ENCODE measurements at regions not wholly inside any gene's neighbourhood (a gene's known extent, or its start where the extent isn't known, plus 50 kb on each side); places are given as distances from the start of the nearest gene placed in this dataset.

DNA sequence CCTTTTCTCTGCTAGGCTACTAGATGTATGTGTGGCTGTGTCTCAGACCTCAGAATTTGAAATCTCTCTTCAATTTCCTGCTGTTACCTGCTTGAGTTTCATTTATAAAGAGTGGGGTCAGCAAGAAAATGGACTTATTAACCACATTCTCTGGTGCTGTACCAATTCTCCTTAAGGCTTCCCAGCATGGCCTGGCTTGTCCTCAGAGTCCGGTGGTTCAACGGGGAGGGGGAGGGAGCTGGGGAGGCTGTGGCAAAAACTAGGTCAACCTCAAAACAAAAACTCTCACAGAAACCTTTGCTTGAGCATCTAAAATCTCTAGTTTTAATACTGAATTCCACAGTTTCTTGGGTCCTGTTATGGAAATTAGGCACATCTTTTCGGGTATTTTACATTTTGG is 389.1 kb upstream of the COBL start:
- DNase-seq (ENCODE audit: low read depth in 2 of 3, low spot score in 2 of 3), result no peak

DNA sequence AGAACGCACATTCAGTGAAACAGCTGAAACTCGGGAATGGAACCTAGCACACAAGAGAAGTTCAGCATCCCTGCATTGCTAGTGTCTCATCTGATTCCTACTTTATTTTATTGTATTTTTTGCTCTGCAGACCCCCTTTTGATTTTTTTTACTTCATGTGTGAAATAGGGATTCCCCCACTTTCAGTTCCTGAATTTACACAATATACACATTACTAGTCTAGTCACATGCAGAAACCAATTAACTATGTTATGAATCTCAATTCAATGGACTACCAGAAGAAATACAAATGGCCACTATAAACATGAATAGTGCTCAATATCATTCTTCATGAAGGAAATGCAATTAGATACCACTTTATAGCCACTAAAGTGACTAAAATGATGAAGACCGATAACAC is 386.1 kb upstream of the COBL start:
- no peak for DNase-seq (ENCODE audit: low read depth in 2 of 3, low spot score in 2 of 3)

DNA sequence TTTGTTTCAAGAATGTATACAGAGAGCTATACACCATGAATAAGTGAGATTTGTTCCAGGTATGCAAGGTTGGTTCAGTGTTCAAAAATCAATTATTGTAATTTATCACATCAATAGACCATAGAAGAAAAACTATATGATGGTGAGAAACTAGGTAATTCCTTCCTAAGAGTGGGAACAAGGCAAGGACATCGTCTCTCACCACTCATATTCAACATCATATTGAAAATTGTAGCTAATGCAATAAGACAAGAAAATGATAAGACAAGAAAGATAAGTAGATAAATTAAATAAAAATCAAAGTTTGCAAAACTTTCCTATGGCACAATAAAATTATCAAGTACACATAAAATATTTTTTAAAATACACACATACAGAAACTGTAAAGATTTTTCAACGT is 385.3 kb upstream of the COBL start:
- DNase-seq (ENCODE audit: low read depth in 2 of 3, low spot score in 2 of 3), result no peak

DNA sequence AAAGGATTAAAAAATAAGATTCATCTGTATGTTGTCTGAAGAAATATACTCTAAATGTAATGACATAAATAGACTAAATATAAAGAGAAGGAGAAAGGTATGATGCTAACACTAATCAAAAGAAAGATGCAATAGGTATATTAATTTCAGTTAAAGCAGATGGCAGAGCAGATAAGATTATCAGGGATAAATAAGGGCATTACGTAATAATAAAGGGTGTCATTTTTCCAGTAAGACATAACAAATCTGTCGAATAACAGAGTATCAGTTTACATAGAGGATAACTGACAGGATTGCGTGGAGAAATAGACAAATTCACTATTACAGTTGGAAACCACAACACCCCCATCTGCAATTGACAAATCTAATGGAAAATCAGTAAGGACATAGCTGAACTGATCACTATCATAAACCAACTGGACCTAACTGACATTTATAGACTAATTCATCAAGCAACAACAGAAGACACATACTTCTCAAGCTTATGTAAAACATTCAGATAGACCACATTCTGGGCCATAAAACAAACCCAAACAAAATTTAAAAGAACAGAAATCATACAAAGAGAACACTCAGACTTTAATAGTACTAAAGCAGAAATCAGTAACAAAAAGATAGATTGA is 384.1 kb upstream of the COBL start:
- no peak for DNase-seq (ENCODE audit: low read depth in 2 of 3, low spot score in 2 of 3)

DNA sequence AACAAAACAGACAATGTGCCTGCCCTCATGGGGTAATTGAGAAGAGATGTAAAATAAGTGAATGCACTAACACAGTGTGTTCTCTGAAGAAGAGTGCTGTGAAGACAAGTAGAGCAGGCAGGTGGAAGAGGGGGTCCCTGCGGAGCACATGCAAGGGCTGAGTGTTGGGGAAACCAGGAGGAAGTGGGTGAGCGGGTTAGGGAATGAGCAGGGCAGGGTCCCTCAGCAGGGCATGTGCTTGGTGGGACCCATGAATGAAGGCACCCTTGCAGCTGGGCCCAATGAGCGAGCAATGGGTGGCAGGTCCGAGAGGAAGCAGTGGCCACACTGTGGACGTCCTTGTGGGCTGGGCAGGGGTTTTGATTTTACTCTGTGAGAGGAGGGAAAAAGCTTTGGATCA is 376.6 kb upstream of the COBL start:
- DNase-seq (ENCODE audit: low read depth in 2 of 3, low spot score in 2 of 3), result no peak

DNA sequence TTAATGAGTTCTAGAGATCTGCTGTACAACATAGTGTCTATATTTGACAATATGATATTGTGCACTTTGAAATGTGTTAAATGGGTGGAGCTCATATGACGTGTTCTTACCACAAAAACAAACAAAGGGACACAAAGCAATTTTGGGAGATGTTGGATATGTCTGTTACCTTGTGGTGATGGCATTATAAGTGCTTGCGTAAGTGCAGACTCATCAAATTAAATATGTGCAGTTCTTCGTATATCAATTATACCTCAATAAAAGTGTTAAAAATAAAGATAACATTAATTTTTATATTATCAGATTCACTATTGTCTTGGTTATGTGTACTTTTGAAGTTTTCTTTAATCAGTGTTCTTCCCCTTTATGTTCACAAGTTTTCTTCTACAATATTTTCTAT is 372.9 kb upstream of the COBL start:
- no peak for DNase-seq (ENCODE audit: low read depth in 2 of 3, low spot score in 2 of 3)

DNA sequence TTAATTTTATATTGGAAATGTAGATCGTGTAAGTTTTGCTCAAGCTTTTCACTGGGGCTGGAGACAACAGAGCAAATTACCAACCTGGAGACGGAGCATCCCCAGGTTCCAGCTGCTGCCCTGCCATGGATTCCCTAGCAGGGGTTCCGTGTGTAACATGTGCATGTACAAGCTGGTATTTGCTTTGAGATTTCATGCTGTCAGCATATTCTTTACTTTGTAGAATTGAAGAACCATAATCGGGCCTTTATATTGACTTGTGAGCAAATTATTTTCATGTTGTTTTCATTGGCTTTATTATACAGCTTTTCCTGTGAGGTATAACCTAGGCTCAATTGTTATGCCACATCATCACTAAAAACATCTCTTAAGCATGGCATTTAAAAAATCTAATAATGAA is 369.2 kb upstream of the COBL start:
- DNase-seq (ENCODE audit: low read depth in 2 of 3, low spot score in 2 of 3), result no peak

DNA sequence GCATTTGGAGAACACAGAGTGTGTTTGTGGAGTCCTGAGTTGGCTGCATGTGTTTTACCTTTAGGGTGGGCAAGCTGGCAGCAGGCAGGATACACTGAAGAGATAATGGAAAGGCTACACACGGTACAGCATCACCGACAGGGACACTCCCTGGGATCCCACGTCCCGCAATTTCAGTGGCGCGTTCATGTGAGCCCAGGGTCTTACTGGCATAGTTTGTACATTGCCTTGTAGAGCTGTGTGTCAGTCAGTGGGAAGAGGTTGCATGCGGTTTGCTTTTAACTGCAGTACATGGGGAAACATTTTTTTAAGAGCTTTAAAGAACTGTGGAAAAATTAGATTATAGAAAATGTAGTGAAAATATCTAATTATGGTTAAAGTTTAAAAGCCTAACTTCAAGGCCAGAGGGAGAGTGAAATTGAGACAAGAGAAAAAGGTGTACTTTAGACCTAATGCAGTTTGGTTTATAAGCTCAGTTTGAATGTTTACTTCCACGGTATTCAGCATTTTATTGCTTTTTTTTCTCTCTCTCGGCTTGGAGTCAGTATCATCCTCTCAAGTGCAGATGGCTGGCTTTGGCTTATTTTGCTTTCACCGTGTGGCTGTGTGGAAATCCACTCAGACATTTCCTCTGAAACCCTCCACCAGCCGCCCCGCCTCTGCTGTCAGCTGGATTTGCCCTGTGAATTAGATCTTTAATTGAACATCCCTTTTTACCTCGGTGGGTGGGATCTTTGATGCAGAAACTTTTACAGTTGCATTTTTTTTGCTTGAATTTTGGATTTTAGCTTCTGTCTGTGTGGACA is 364.2 kb upstream of the COBL start:
- no peak for DNase-seq (ENCODE audit: low read depth in 2 of 3, low spot score in 2 of 3)

DNA sequence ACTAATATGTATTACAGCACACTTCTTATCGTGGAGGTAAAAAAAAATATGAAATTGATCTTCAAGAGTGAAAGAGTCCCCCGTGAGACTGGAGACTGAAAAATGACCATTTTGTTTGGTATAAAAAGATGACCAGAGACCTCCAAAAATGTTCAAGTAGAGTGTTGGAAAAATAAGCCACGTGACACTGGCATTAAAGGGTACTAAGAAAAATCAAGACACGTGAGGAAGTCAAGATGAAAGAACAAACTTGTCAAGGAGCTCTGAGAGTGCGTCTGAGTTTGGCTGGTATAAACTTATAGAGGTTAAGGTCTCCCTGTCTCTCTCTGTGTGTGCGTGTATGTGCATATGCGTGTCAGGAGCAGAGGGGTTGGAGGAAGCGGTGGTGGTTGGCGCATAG is 362.7 kb upstream of the COBL start:
- DNase-seq (ENCODE audit: low read depth in 2 of 3, low spot score in 2 of 3), result no peak

DNA sequence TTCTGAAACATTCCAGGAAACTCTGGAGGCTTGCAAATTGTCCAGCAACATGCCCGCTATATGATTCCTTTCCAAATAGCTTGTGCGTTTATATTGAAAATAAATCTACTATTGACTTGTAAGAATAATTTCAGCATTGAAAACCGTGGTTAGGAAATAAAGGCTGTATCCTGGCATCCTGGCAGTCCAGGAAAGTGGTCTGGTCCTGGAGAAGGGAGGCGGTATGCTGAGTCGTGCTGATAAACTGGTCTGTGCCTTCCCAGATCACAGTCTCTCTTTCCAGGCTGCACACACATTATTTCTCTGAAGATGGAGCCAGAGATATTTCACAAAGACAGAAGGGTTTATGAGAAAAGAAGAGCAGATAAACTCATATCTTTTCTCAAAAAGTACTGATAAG is 350.1 kb upstream of the COBL start:
- DNase-seq (ENCODE audit: low read depth in 2 of 3, low spot score in 2 of 3), result no peak

DNA sequence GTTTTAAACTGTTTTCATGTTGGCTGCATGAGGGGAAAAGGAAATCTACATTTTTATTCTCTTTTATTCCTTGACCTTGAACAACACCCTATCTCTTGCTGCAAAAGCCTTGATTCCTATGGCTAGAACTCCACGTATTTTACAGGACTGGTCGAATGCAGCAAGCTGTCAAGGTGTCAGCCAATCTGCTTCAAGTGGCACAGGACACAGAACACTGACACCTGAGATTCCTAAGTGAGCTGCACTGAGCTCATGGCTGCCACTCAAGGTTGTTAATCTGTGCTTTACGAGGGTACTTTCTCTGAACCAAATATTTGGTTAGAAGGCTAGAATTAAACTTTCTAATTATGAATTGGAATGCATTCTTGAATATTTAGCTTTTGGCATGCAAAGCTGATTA is 349.7 kb upstream of the COBL start:
- no peak for DNase-seq (ENCODE audit: low read depth in 2 of 3, low spot score in 2 of 3)

DNA sequence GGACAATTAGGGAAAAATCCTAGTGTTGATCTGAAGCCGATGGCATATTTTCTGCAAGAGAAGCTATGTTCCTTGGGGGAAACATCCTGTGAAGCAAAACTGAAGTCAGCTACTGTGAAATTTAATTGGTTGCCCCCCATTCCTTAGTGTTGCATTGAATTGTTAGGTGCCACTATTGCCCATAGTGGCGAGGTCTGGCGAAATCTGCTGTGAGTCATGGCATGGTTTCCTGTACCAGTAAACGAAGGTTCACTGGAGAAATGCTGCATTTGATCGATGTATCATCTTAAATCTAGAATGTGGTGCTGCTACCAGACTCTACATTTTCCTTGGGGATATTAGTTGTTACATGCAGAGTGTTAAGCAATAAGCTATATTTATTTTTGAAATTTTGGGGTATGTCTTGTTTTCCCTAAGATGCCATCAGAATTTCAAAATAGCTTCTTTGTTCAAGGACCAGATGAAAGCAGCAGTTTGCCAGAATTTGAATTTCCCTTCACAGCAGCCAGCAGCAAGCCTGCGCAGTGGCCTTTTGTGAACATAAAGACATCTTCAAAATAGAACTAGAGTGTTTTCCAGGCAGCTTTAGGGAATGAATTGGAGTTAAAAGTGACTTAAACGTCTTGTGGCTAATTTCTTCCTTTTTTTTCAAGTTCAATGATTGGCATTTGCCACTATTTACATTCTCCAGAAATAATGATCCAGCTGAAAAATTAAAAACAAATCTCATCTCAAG is 348.6 kb upstream of the COBL start:
- no peak for DNase-seq (ENCODE audit: low read depth in 2 of 3, low spot score in 2 of 3)

DNA sequence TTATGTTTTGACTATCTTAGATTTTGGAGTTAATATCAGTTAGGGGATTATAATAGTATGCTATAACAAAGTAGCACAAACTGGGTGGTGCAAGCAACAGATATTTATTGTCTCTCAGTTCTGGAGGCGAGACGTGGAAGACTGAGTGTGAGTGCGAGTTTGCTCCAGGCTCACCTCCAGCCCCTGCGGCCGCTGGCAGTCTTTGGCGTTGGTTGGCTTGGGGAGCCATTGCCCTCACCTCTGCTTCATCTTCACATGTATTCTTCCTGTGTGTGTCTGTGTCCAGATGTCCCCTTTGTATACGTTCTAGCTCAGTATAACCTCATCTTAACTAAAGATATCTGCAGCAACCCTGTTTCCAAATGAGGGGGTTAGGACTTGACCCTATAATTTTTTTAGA is 343.9 kb upstream of the COBL start:
- no peak for DNase-seq (ENCODE audit: low read depth in 2 of 3, low spot score in 2 of 3)

DNA sequence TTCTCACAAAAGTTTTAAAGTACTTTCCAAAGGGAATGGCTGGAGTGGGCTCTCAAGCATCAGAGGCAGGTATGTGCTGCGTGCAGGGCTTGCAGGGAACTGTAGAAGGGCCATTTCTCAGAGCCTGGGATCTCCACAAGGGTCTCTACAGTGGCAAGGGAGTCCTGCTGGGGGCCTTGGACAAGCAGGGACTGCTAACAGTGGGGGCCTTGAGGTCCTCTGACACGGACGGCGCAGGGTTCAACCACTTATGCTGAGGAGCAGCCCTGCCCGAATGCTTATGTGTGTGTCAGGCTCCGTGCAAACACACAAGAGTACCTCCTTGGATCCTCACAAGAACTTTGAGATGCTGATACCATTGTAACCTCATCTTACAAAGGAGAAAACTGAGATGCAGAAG is 342.1 kb upstream of the COBL start:
- DNase-seq (ENCODE audit: low read depth in 2 of 3, low spot score in 2 of 3), result no peak

DNA sequence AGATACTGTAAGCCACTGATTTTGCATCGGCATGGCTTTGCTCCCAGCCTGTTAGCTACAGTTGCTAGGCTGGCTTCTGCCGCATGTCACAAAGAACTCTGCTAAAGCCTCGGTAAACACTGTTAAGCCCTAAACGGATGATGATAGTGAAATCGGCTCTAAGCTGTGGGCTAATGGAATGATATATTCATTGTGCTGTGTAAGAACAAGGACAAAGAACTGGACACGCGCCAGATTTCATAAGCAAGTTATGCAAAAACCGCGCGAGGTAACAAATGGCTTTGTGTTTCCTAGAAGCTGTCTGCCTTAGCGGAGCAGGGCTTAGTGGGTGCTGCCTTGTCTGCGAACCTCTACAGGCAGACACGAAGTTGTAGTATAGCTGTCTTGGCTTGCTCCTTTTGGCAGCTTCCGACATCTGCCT is 331.3 kb upstream of the COBL start:
- no peak for DNase-seq (ENCODE audit: low read depth in 2 of 3, low spot score in 2 of 3)

DNA sequence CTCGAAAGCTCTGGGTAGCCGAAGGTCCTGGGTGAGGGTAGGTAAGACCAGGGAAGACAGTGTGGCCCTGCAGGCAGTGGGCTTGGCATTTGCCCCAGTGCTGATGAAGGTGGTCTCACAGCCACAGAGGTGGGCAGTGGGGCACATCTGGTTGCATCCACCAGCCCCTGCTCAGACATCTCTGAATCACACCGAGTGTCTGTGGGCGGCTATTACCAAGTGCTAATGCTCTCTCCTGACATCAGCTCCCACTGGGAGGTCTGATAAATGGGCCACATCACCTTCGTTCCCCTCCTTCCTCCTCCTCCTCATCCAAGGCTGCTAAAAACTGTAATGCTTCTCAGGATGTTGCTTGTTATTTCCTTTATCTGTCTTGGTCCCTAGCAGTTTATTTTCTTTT is 330.9 kb upstream of the COBL start:
- DNase-seq (ENCODE audit: low read depth in 2 of 3, low spot score in 2 of 3), result no peak

DNA sequence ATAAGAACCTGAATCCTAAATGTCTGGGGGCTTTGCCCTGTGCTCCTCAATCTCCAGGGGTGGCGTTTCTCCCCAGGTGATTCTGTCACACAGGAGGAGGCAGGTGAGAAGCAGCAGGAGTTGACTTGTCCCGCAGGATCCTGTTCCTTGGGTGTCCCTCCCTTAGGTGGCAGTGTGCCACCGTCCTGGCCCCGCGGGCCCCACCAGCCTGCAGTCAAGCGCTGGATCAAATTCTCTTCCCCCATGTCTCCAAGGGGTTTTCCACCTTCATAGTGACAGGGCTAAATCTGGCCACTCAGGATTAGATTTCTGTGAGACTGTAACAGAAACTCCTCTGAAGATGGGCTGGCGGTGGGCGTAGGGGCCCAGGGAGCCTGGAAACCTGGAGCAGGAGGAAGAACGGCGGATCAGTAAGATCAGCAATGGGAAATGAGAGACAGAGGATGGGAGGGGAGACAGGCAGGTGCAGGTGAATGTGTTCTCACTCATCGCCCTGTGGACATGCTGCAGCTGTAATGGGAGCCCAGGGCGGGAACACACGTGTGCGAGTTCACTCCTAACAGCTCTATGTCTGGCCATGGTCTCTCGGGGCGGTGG is 329.2 kb upstream of the COBL start:
- DNase-seq (ENCODE audit: low read depth in 2 of 3, low spot score in 2 of 3), result no peak

DNA sequence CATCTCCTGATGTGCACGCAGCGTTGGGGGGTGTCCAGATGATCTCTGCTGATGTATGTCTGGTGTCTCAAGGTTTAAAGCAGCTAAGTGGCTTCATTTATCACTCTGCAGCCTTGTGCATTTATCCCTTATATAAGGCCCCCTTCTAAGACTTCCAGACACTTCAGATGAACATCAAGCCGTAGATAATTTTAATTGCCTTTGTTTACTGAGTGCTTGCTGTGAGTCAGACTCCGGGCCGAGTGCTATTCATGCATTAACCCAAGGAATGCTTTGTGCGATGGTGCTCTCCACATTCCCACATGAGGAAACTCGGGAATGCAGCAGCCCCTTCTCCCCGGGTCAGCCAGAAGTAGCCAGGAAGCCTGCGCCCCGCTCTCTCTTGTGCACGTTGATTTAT is 328.6 kb upstream of the COBL start:
- DNase-seq (ENCODE audit: low read depth in 2 of 3, low spot score in 2 of 3), result no peak

DNA sequence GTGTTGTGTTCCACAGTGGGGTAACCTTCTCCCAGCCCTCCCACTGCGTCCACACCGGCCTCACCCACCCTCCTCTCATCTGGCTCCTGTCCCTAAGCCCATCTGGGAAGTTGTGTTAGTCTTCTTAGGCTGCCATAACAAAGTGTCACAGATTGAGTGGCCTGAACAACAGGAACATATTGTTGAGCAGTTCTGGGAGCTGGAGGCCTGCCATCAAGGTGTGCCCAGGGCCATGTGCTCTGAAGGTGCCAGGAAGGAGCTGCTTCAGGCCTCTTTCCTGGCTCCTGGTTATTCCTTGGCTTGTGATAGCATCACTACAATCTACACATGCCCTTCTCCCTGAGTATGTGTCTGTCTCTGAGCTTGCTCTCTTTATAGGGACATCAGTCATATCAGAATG is 327.6 kb upstream of the COBL start:
- DNase-seq (ENCODE audit: low read depth in 2 of 3, low spot score in 2 of 3), result no peak

DNA sequence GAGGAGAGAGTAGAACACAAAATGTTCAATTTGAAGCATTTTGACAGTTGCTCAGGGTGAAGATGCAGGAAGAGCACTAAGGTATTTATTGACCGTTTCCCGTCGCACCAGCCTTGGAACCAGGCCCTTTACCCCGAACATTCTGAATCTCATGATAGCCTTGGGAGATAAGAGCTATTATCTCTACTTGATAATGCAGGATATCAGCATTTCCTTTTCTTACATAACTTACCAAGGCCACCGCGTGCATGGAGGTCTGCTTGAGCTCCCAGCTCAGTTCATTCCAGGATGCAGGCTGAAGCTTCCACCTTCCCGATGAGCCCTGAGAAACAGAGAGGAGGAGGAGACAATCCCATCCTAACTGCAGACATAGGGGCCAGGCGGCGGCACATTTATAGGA is 324.2 kb upstream of the COBL start:
- DNase-seq (ENCODE audit: low read depth in 2 of 3, low spot score in 2 of 3), result no peak

DNA sequence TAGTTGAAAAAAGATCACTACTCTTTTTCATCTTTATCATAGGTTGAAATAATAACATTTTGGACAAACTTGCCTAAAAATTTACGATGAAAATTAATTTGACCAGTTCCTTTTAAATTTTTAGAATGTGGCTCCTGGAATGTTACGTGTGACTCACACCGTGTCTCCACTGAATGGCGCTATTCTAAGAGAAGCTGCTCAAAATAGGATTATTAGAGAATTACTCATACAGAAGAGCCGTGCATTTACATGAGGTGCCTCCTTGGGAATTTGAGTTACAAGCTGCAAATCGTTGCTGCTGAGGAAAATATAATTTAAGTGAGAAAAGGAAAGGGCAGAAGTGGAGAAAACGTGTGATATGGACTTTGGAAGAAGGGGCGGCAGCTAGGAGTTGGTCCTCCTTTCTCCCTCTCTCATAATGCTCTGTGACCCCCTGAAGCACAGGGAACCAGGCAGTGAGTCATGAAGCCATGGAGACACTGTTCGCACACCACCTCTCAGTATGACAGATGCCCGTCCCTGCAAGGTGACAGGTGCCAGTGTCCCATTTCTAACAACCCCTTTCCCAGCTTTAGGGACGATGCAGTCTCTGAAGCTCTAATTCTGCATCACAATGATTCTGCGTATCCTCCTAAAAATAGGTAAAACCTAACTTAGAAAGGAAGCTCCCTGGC is 323.2 kb upstream of the COBL start:
- DNase-seq (ENCODE audit: low read depth in 2 of 3, low spot score in 2 of 3), result no peak

DNA sequence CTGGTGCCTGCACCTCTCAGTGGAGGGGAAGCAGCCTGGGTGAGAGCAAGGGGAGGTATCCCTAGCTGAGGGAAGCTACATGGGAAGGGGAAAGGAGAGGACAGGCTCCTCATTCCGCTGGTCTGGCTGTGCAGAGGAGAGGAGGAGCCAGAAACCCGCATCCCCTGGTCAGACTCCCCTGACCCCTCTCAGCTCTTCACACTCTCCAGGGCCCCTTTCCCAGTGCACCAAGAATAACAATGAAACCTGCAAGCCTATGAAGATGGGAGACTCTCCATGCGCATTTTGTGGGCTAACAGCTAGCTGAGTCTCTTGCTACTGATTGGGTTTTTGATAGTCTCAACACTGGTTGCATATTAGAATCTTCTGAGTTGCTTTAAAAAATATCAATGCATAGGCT is 319.9 kb upstream of the COBL start:
- no peak for DNase-seq (ENCODE audit: low read depth in 2 of 3, low spot score in 2 of 3)
